Lung (tissue), 11 donors: ENCODE measurements at regions not wholly inside any gene's neighbourhood (a gene's known extent, or its start where the extent isn't known, plus 50 kb on each side); places are given as distances from the start of the nearest gene placed in this dataset.
"Not testable (repeated sequence)": the region's sequence is repeated elsewhere in the genome, so short reads cannot be mapped to it uniquely, and the experiment has no call there.

ENCODE experiments used
- ATAC-seq: fragments of 200-7000 bp; cut with Tn5 transposase; one replicate; pipeline ENCODE4 v1.9.1; 2020; ENCODE audit warnings: moderate number of reproducible peaks; ENCODE audit not compliant: insufficient read depth, low FRiP score
- DNase-seq, 3 donors: peaks; one replicate each; pipeline ENCODE4 v3.0.0-alpha.2; 2013 to 2017
- H3K27ac ChIP-seq, 2 donors: one replicate each; pipeline ENCODE4 v1.5.1; 2013; ENCODE audit warnings: mild to moderate bottlenecking in 2 of 2, moderate library complexity in 2 of 2, control low read depth in 1 of 2, inconsistent platforms in 1 of 2, low read depth in 1 of 2, low read length in 1 of 2
- H3K27me3 ChIP-seq, 3 donors: one replicate each; pipeline ENCODE4 v1.5.1; 2013; ENCODE audit warnings: low read length in 2 of 3; ENCODE audit not compliant: control insufficient read depth in 3 of 3, insufficient read depth in 3 of 3
- H3K36me3 ChIP-seq, 4 donors: one replicate each; pipeline ENCODE4 v1.5.1; 2013; ENCODE audit warnings: low read length in 4 of 4, mild to moderate bottlenecking in 1 of 4, moderate library complexity in 1 of 4; ENCODE audit not compliant: control insufficient read depth in 4 of 4, insufficient read depth in 4 of 4
- H3K4me1 ChIP-seq, 5 donors: one replicate each; pipeline ENCODE4 v1.5.1; 2013; ENCODE audit warnings: low read length in 5 of 5, mild to moderate bottlenecking in 2 of 5, moderate library complexity in 1 of 5; ENCODE audit not compliant: control insufficient read depth in 5 of 5, insufficient read depth in 5 of 5
- H3K4me3 ChIP-seq: one replicate; pipeline ENCODE4 v1.5.1; 2013; ENCODE audit warnings: mild to moderate bottlenecking, control low read depth, moderate library complexity
- H3K9ac ChIP-seq, 2 donors: one replicate each; pipeline ENCODE4 v1.5.1; 2013; ENCODE audit warnings: low read length in 2 of 2, control low read depth in 1 of 2; ENCODE audit not compliant: insufficient read depth in 1 of 2
- H3K9me3 ChIP-seq, 4 donors: one replicate each; pipeline ENCODE4 v1.5.1; 2013; ENCODE audit warnings: low read length in 3 of 4, mild to moderate bottlenecking in 1 of 4, moderate library complexity in 1 of 4; ENCODE audit not compliant: control insufficient read depth in 4 of 4, insufficient read depth in 3 of 4
- WGBS, 2 donors: extraction: QIAGEN DNeasy Blood & Tissue Kit; methylation state at CpG; one replicate each; pipeline ENCODE4 v1.1.7; 2013; 5-methylcytosine and 5-hydroxymethylcytosine counted together
- TF ChIP-seq, protein P1 (sequence below): IDR thresholded peaks from 2 replicates; pipeline ENCODE4 v1.5.1; 2012; ENCODE audit warnings: mild to moderate bottlenecking; ENCODE audit errors: control extremely low read depth, extremely low read depth
- donor health status: control.
- donor health status: control.
- donor health status: Bipolar disorder and iron deficiency.
- donor health status: healthy.
- donor health status: DM: yes; HTN: yes; CAD: no.

DNA sequence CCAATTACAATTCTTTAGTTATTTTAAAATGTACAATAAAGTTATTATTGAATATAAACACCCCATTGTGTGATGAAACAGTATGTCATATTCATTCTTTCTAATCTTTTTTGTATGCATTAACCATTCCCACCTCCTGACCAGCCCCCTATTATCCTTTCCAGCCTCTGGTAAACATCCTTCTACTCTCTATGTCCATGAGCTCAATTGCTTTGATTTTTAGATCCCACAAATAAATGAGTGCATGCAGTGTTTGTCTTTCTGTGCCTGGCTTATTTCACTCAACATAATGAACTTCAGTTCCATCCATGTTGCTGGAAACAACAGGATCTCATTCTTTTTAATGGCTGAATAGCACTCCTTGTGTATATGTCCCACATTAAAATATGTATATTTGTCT is 1858.9 kb upstream of the C9orf72 start:
- no peaks in the 10 kb centered on the region for H3K9me3 ChIP-seq
- H3K36me3 ChIP-seq: no peaks in the 10 kb centered on the region
- H3K4me1 ChIP-seq: no peaks in the 10 kb centered on the region
- DNase-seq (no peak), ATAC-seq (no peak)
- H3K27ac ChIP-seq: no peak overlapping the region
- TF ChIP-seq, protein P1, sequence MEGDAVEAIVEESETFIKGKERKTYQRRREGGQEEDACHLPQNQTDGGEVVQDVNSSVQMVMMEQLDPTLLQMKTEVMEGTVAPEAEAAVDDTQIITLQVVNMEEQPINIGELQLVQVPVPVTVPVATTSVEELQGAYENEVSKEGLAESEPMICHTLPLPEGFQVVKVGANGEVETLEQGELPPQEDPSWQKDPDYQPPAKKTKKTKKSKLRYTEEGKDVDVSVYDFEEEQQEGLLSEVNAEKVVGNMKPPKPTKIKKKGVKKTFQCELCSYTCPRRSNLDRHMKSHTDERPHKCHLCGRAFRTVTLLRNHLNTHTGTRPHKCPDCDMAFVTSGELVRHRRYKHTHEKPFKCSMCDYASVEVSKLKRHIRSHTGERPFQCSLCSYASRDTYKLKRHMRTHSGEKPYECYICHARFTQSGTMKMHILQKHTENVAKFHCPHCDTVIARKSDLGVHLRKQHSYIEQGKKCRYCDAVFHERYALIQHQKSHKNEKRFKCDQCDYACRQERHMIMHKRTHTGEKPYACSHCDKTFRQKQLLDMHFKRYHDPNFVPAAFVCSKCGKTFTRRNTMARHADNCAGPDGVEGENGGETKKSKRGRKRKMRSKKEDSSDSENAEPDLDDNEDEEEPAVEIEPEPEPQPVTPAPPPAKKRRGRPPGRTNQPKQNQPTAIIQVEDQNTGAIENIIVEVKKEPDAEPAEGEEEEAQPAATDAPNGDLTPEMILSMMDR: no peak
- H3K27me3 ChIP-seq: no peaks in the 10 kb centered on the region
- no peak overlapping the region for H3K4me3 ChIP-seq
- no peak overlapping the region for H3K9ac ChIP-seq

DNA sequence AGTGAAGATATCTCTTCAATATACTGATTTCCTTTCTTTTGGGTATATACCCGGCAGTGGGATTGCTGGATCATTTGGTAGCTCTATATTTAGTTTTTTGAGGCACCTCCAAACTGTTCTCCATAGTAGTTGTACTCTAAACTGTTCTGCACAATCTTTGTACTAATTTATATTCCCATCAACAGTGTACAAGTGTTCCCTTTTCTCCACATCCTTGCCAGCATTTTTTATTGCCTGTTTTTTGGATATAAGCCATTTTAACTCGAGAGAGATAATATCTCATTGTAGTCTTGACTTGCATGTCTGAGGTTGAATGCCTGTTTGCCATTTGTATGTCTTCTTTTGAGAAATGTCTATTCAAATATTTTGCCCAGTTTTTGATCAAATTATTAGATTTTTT is 1859.4 kb upstream of the C9orf72 start:
- ATAC-seq, H3K36me3 ChIP-seq, DNase-seq, H3K27me3 ChIP-seq, H3K9ac ChIP-seq, H3K9me3 ChIP-seq, H3K4me1 ChIP-seq, H3K27ac ChIP-seq, H3K4me3 ChIP-seq: not testable (repeated sequence)
- WGBS, 2 donors: 56 to 65% methylated on average over 2 of the region's 2 CpGs

DNA sequence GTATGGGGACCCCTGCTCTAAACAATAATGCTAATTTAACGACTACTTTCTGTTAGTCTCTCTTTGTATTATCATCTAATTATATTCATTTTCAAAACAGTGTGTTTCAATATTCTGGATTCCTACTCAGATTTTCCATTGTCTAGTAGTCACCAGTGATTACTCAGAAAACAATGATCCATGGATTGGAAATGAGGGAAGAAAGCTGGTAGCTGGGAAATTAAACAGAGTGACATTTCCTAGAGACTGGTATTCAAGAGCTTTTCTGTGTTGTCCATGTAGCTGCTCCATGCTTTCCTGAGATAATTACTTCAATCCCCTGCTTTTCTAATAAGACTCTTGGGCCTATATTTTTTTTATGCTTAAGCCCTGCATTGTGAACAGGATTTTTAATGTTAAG is 1862.1 kb upstream of the C9orf72 start:
- H3K4me3 ChIP-seq: no peak overlapping the region
- H3K4me1 ChIP-seq: no peaks in the 10 kb centered on the region
- H3K9ac ChIP-seq: no peak overlapping the region
- no peaks in the 10 kb centered on the region for H3K9me3 ChIP-seq
- DNase-seq (no peak), ATAC-seq (no peak)
- 73 to 88% methylated on average over 1 of the region's 1 CpG for WGBS, 2 donors
- H3K36me3 ChIP-seq: no peaks in the 10 kb centered on the region
- TF ChIP-seq, protein P1: no peak
- H3K27ac ChIP-seq: no peak overlapping the region
- H3K27me3 ChIP-seq: no peaks in the 10 kb centered on the region

DNA sequence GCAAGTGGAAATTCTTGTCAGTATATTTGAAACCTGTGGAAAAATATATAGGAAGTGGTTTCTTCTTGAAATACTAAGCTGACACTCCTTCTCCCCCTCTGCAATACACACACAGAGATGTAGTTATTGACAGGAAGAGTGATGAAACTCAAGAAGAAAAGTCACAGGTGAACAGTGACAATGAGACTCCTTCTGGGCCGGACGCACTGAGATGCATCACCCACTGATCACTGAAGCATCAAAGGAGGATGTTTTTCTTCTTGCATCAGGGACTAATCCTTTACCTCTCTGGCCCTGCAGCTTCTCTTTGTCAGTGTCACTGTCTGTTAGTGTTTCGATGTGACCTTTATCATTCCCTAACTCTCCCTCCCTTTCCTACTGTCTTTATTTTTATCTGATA is 1864.2 kb upstream of the C9orf72 start:
- ATAC-seq (no peak), DNase-seq (no peak)
- Histone ChIP-seq H3K9me3 (no peaks in the 10 kb centered on the region), H3K9ac (no peak overlapping the region), H3K27me3 (no peaks in the 10 kb centered on the region), H3K4me3 (no peak overlapping the region), H3K27ac (no peak overlapping the region), H3K36me3 (no peaks in the 10 kb centered on the region), H3K4me1 (no peaks in the 10 kb centered on the region)
- TF ChIP-seq, protein P1: no peak
- WGBS, 2 donors: 54 to 65% methylated on average over 3 of the region's 3 CpGs
